HepG2 (cell line): ENCODE measurements at regions not wholly inside any gene's neighbourhood (a gene's known extent, or its start where the extent isn't known, plus 50 kb on each side); places are given as distances from the start of the nearest gene placed in this dataset.
A peak's percentile ranks its signal among the peaks of the same experiment; 100 is the strongest.

Experiments used
- ATAC-seq: fragments of 200-7000 bp; cut with Tn5 transposase; 3 replicates; pipeline ENCODE4 v1.9.1; 2020; ENCODE audit warnings: mild to moderate bottlenecking, moderate library complexity
- BruUV-seq: library from RNA; stranded (reverse); fragments of 400-500 nt; replicated peaks from 2 replicates; lab custom pipeline; 2021; lab: Mats Ljungman, UMichigan
- CTCF ChIA-PET: fragments of 300-600 bp; formaldehyde crosslinking; extraction: SDS; loops from one replicate; lab custom pipeline; 2021; ENCODE audit warnings: low total read pairs, inconsistent platforms, low intra/inter-chr PET ratio; lab: Yijun Ruan, JAX
- POLR2A ChIA-PET: fragments of 350-600 bp; sonication (Branson Sonifier 250); formaldehyde crosslinking; loops from one replicate; lab custom pipeline; 2020; ENCODE audit warnings: antibody characterized with exemption, inconsistent platforms; lab: Yijun Ruan, JAX
- DNase-seq: peaks from one replicate; pipeline ENCODE4 v3.0.0-alpha.2; 2015; ENCODE audit warnings: low spot score
- FAIRE-seq: peaks from 3 replicates; lab custom pipeline; 2011; peaks lifted over from hg19 to GRCh38; lab: Jason Lieb, UNC
- H2AFZ ChIP-seq: one replicate; pipeline ENCODE4 v1.6.1; 2011; ENCODE audit warnings: low read length, inconsistent platforms
- H3K27ac ChIP-seq: fragments of 300-600 bp; 3 replicates; pipeline ENCODE4 v1.8.0; 2011; ENCODE audit warnings: mixed run types, mild to moderate bottlenecking, mixed read lengths, low read length, inconsistent platforms; ENCODE audit not compliant: insufficient read depth; ENCODE audit errors: extremely low read length
- H3K27me3 ChIP-seq, 2 experiments: fragments of 200-600 bp in 1 of 2; 2 replicates in 1 of 2; 3 replicates in 1 of 2; pipeline versions ENCODE4 v1.6.0 to v1.8.0; 2011; ENCODE audit warnings: low read length in 2 of 2, mild to moderate bottlenecking in 2 of 2, moderate library complexity in 2 of 2, inconsistent platforms in 1 of 2; ENCODE audit not compliant: insufficient read depth in 2 of 2, control insufficient read depth in 1 of 2
- H3K36me3 ChIP-seq, 2 experiments: fragments of 200-600 bp in 1 of 2; replicated peaks in 1 of 2; 2 replicates in 1 of 2; 3 replicates in 1 of 2; pipeline versions ENCODE4 v1.5.1 to v1.8.0; 2011; ENCODE audit warnings: low read length in 2 of 2, inconsistent platforms in 1 of 2; ENCODE audit not compliant: insufficient read depth in 2 of 2, control insufficient read depth in 1 of 2
- H3K4me1 ChIP-seq: 2 replicates; pipeline ENCODE4 v1.5.1; 2012; ENCODE audit warnings: low read length, inconsistent platforms; ENCODE audit not compliant: insufficient read depth
- H3K4me2 ChIP-seq: 2 replicates; pipeline ENCODE4 v1.6.0; 2011; ENCODE audit warnings: low read depth, low read length, inconsistent platforms
- H3K4me3 ChIP-seq, 3 experiments: fragments of 200-600 bp in 1 of 3; sonication (generic), shearing (Covaris generic) in 1 of 3; replicated peaks in 1 of 3; 2 replicates each; pipeline ENCODE4 v1.5.1; 2011 to 2016; ENCODE audit warnings: low read length in 3 of 3, inconsistent platforms in 2 of 3, low read depth in 2 of 3, mild to moderate bottlenecking in 2 of 3, control low read depth in 1 of 3, mixed read lengths in 1 of 3; ENCODE audit not compliant: insufficient read depth in 1 of 3
- H3K79me2 ChIP-seq: one replicate; pipeline ENCODE4 v1.6.1; 2011; ENCODE audit warnings: low read length, inconsistent platforms; ENCODE audit not compliant: insufficient read depth
- H3K9ac ChIP-seq: 2 replicates; pipeline ENCODE4 v1.6.0; 2011; ENCODE audit warnings: mild to moderate bottlenecking, low read depth, low read length, inconsistent platforms; ENCODE audit not compliant: insufficient read depth
- H3K9me3 ChIP-seq: 2 replicates; pipeline ENCODE4 v1.5.1; 2012; ENCODE audit warnings: mild to moderate bottlenecking, low read length
- H4K20me1 ChIP-seq: 2 replicates; pipeline ENCODE4 v1.6.0; 2011; ENCODE audit warnings: inconsistent platforms, mild to moderate bottlenecking, low read length, moderate library complexity; ENCODE audit not compliant: insufficient read depth
- CTCF ChIP-seq: sonication (generic); formaldehyde crosslinking; IDR thresholded peaks from 2 replicates; pipeline ENCODE4 v1.5.0; 2020; ENCODE audit warnings: mild to moderate bottlenecking, missing genetic modification reagents, moderate library complexity
- KLF16 ChIP-seq, 2 experiments: sonication (generic) in 1 of 2; formaldehyde crosslinking in 1 of 2; IDR thresholded peaks; 2 replicates each; pipeline versions ENCODE4 v1.6.1 to v1.8.0; 2016 to 2023; ENCODE audit warnings: missing genetic modification reagents in 2 of 2, missing compliant biosample characterization in 1 of 2
- ZNF574 ChIP-seq: sonication (generic); formaldehyde crosslinking; IDR thresholded peaks from 2 replicates; pipeline ENCODE4 v1.4.0; 2020; ENCODE audit warnings: missing genetic modification reagents
- WGBS: methylation state at CpG from one replicate; pipeline ENCODE4 v1.1.6; 2017; ENCODE audit warnings: low lambda C conversion rate; 5-methylcytosine and 5-hydroxymethylcytosine counted together
- in situ Hi-C: cut with HindIII; loops from 2 replicates; pipeline ENCODE4 v1.10.0; 2017; ENCODE audit warnings: low pct_unique_long_range_greater_than_20kb; ENCODE audit not compliant: extremely low pct_ligation_motif_present
- intact Hi-C: fragments of 100-400 bp; cut with micrococcal nuclease; formaldehyde crosslinking; loops from one replicate; pipeline ENCODE4 v1.10.0; 2022; ENCODE audit not compliant: unreplicated experiment

- Histone ChIP-seq H2AFZ (no peak overlapping the region), H3K27ac (no peak overlapping the region), H4K20me1 (no peaks in the 10 kb centered on the region), H3K4me1 (no peaks in the 10 kb centered on the region), H3K36me3 (no peaks in the 10 kb centered on the region), H3K4me2 (no peak overlapping the region), H3K4me3 (no peak overlapping the region), H3K27me3 (no peaks in the 10 kb centered on the region; a peak in 1 of 5 replicates), H3K79me2 (no peaks in the 10 kb centered on the region), H3K9me3 (no peaks in the 10 kb centered on the region), H3K9ac (no peak overlapping the region)
- intact Hi-C loops, result no loop called here
- no TSS peak for BruUV-seq
- in situ Hi-C loops, result no loop called here
- ChIA-PET POLR2A (no interaction called here), CTCF (no interaction called here)
- ATAC-seq, result peak; percentile 72
- 90% methylated on average over 2 of the region's 7 CpGs for WGBS
- TF ChIP-seq CTCF (CRISPR knock-in tag) (0 out of 2 replicates have a peak, but pooled peaks have one; percentile 15), ZNF574 (CRISPR knock-in tag) (0 out of 2 replicates have a peak, but pooled peaks have one; percentile 58), KLF16 (CRISPR knock-in tag; IDR thresholded peaks at IDR 0.05) (no peak)
- no peak for DNase-seq
- FAIRE-seq, result no peak
Observed at GRCh38 chr18:25743646-25744151, 346.7 kb downstream of the SS18 start.
